Stimulated activated CD8-positive, alpha-beta memory T cell treated with anti-CD3 and anti-CD28 coated beads, Interleukin-2, amount 100 ng/mL, for 1 hour (primary cell): ENCODE measurements at regions not wholly inside any gene's neighbourhood (a gene's known extent, or its start where the extent isn't known, plus 50 kb on each side); places are given as distances from the start of the nearest gene placed in this dataset.

ENCODE experiments used
- DNase-seq, 2 donors: peaks; one replicate each; pipeline ENCODE4 v3.0.0-alpha.2; 2020; ENCODE audit warnings: low read depth in 2 of 2

- DNase-seq = no peak
Measured at GRCh38 chr12:124504273-124505000, 63.0 kb downstream of the NCOR2 start.

GRCh38 chr12:124503305-124503704 is 64.1 kb downstream of the NCOR2 start:
- no peak for DNase-seq

- DNase-seq = no peak
Measured at GRCh38 chr12:124502379-124502778, 65.0 kb downstream of the NCOR2 start.

GRCh38 chr12:124501827-124502226 is 65.6 kb downstream of the NCOR2 start:
- no peak for DNase-seq

GRCh38 chr12:124501112-124501561 is 66.3 kb downstream of the NCOR2 start:
- no peak for DNase-seq

GRCh38 chr12:124499898-124500244 is 67.5 kb downstream of the NCOR2 start:
- no peak for DNase-seq

GRCh38 chr12:124499190-124499753 is 68.1 kb downstream of the NCOR2 start:
- DNase-seq = no peak

GRCh38 chr12:124498275-124499189 is 68.9 kb downstream of the NCOR2 start:
- no peak for DNase-seq

- DNase-seq = no peak
Measured at GRCh38 chr12:124497658-124498057, 69.8 kb downstream of the NCOR2 start.

GRCh38 chr12:124497039-124497438 is 70.4 kb downstream of the NCOR2 start:
- no peak for DNase-seq

GRCh38 chr12:124496584-124496983 is 70.8 kb downstream of the NCOR2 start:
- DNase-seq = no peak

GRCh38 chr12:124495194-124495983 is 72.0 kb downstream of the NCOR2 start:
- DNase-seq = no peak

GRCh38 chr12:124494751-124495129 is 72.7 kb downstream of the NCOR2 start:
- DNase-seq = no peak

- DNase-seq = no peak
Measured at GRCh38 chr12:124493809-124494750, 73.3 kb downstream of the NCOR2 start.

- DNase-seq = no peak
Measured at GRCh38 chr12:124492879-124493808, 74.3 kb downstream of the NCOR2 start.

GRCh38 chr12:124491856-124492420 is 75.5 kb downstream of the NCOR2 start:
- DNase-seq = no peak

GRCh38 chr12:124491310-124491709 is 76.1 kb downstream of the NCOR2 start:
- DNase-seq = no peak

GRCh38 chr12:124490584-124491305 is 76.7 kb downstream of the NCOR2 start:
- no peak for DNase-seq
